HEK293T (cell line): ENCODE measurements at regions not wholly inside any gene's neighbourhood (a gene's known extent, or its start where the extent isn't known, plus 50 kb on each side); places are given as distances from the start of the nearest gene placed in this dataset.

ENCODE experiments used
- ARNT ChIP-seq: fragments of 450-650 bp; IDR thresholded peaks from 2 replicates; pipeline ENCODE4 v1.6.1; 2017; ENCODE audit warnings: mild to moderate bottlenecking
- BHLHE40 ChIP-seq: fragments of 450-650 bp; IDR thresholded peaks from 2 replicates; pipeline ENCODE4 v1.6.1; 2016; ENCODE audit warnings: mild to moderate bottlenecking, moderate library complexity, borderline replicate concordance
- FOXK2 ChIP-seq: fragments of 450-650 bp; IDR thresholded peaks from 2 replicates; pipeline ENCODE4 v1.6.1; 2016; ENCODE audit warnings: mild to moderate bottlenecking
- HDGF ChIP-seq: fragments of 450-650 bp; IDR thresholded peaks from 2 replicates; pipeline ENCODE4 v1.6.1; 2017; ENCODE audit warnings: antibody characterized with exemption, borderline replicate concordance
- LEF1 ChIP-seq: fragments of 450-650 bp; IDR thresholded peaks from 2 replicates; pipeline ENCODE4 v1.6.1; 2017; ENCODE audit warnings: mild to moderate bottlenecking, borderline replicate concordance
- SUZ12 ChIP-seq: fragments of 450-650 bp; IDR thresholded peaks from 2 replicates; pipeline ENCODE4 v1.6.1; 2016; ENCODE audit warnings: mild to moderate bottlenecking
- TARDBP ChIP-seq: fragments of 450-650 bp; IDR thresholded peaks from 2 replicates; pipeline ENCODE4 v1.6.1; 2016

- TF ChIP-seq FOXK2 (no peak), TARDBP (no peak), HDGF (no peak), SUZ12 (no peak), BHLHE40 (no peak), ARNT (no peak), LEF1 (no peak)
These were observed 1682.8 kb upstream of the LRRTM1 start for GRCh38 chr2:81987370-81987769.
